IgD-negative memory B cell (primary cell): ENCODE measurements at regions not wholly inside any gene's neighbourhood (a gene's known extent, or its start where the extent isn't known, plus 50 kb on each side); places are given as distances from the start of the nearest gene placed in this dataset.

Source experiments
- H3K27ac Mint-ChIP-seq, 3 donors: one replicate each; pipeline ENCODE4 v1.8.0; 2020 to 2022; ENCODE audit warnings: mild to moderate bottlenecking in 3 of 3, mixed read lengths in 3 of 3, moderate library complexity in 1 of 3
- H3K27me3 Mint-ChIP-seq: one replicate; pipeline ENCODE4 v1.8.0; 2021; ENCODE audit warnings: mixed read lengths
- H3K36me3 Mint-ChIP-seq: one replicate; pipeline ENCODE4 v1.8.0; 2020; ENCODE audit warnings: mild to moderate bottlenecking, mixed read lengths
- H3K4me1 Mint-ChIP-seq, 3 donors: one replicate each; pipeline ENCODE4 v1.8.0; 2020 to 2022; ENCODE audit warnings: mixed read lengths in 3 of 3, mild to moderate bottlenecking in 1 of 3
- H3K4me3 Mint-ChIP-seq, 4 donors: one replicate each; pipeline ENCODE4 v1.8.0; 2020 to 2022; ENCODE audit warnings: mild to moderate bottlenecking in 4 of 4, mixed read lengths in 4 of 4, moderate library complexity in 3 of 4
- H3K9me3 Mint-ChIP-seq, 3 donors: one replicate each; pipeline ENCODE4 v1.8.0; 2020 to 2021; ENCODE audit warnings: mixed read lengths in 3 of 3, mild to moderate bottlenecking in 1 of 3

- Mint-ChIP-seq H3K27ac (no peak overlapping the region), H3K4me3 (no peak overlapping the region), H3K9me3 (peaks cover 0 to 16% (median 5%) of the 10 kb centered on the region in 3 donors), H3K36me3 (no peaks in the 10 kb centered on the region), H3K27me3 (no peaks in the 10 kb centered on the region), H3K4me1 (no peaks in the 10 kb centered on the region)
Measured at GRCh38 chr21:27149034-27149433, 182.1 kb upstream of the ADAMTS5 start.

DNA sequence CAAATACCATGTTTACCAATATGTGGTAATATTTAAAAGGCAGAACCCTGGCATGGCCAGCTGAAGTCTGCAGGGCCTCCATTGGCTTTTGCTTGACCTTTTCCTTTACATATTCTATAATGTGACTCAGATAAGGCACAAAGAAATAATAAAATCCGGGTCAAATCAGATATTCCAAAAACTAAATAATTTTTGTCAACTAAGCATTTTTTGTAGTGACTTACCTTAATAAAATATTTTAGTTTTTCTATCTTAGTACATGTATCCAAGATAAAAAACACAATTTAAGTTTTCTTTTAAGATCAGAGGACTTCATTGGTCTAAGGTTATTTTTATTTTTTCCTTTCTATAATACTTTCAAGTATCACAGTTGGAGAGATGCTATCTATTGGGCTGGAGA, 179.4 kb upstream of the ADAMTS5 start:
- Mint-ChIP-seq H3K27me3 (no peaks in the 10 kb centered on the region), H3K4me1 (no peaks in the 10 kb centered on the region), H3K4me3 (no peak overlapping the region), H3K27ac (no peak overlapping the region), H3K9me3 (peaks cover 3 to 16% (median 5%) of the 10 kb centered on the region in 3 donors), H3K36me3 (no peaks in the 10 kb centered on the region)

GRCh38 chr21:27145134-27145798, 178.4 kb upstream of the ADAMTS5 start:
- peaks cover 5 to 9% (median 7%) of the 10 kb centered on the region in 3 donors for H3K9me3 Mint-ChIP-seq

DNA sequence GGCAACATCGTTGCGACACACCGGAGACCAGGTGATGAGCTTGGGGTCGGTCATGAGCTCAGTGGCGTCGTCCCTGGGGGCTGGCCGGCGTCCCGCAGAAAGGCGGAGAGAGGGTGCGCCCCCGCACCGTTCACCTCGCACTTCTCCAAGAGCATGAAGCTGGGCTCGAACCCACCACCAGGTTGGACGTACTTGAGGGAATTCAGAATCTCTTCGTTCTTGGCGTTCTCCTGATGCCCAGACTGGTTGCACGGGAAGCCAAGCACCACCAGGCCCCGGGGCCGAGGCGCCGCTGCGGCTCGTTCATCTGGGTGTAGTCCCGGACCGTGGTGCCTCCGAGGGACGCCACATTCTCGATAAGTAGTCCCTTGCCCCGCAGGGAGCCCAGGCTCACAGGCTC, 176.6 kb upstream of the ADAMTS5 start:
- Mint-ChIP-seq H3K36me3 (no peaks in the 10 kb centered on the region), H3K27ac (no peak overlapping the region), H3K4me1 (no peaks in the 10 kb centered on the region), H3K9me3 (peaks cover 4 to 7% (median 5%) of the 10 kb centered on the region in 3 donors), H3K27me3 (no peaks in the 10 kb centered on the region), H3K4me3 (no peak overlapping the region)

More at GRCh38 chr21:27145134-27145798, 178.4 kb upstream of the ADAMTS5 start:
- Mint-ChIP-seq H3K4me3 (no peak overlapping the region), H3K27me3 (no peaks in the 10 kb centered on the region), H3K36me3 (no peaks in the 10 kb centered on the region), H3K4me1 (no peaks in the 10 kb centered on the region), H3K27ac (no peak overlapping the region)

DNA sequence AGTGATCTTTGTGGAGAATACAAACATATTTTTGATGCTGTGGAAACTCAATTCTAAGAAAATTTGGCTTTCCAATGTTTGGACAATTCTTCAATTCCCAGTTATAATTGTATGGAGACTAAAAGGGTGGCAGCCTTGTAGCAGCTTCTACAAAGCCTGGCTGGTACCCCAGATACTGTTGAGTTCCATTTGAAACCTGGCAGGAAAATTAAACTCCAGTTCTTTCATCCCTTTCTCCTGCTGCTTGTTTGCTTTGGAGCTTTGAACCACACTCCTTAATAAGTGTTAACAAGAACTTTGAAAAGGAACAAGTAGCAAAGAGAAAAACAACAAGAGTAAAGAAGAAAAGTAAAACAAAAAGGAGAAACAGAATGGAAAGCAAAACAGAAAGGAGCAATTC, 172.6 kb upstream of the ADAMTS5 start:
- Mint-ChIP-seq H3K27ac (no peak overlapping the region), H3K9me3 (peaks cover 0 to 5% (median 4%) of the 10 kb centered on the region in 3 donors), H3K36me3 (no peaks in the 10 kb centered on the region)

GRCh38 chr21:27134516-27134915, 167.6 kb upstream of the ADAMTS5 start:
- H3K27ac Mint-ChIP-seq: no peak overlapping the region
- H3K4me1 Mint-ChIP-seq: no peaks in the 10 kb centered on the region
- H3K27me3 Mint-ChIP-seq: no peaks in the 10 kb centered on the region
- no peaks in the 10 kb centered on the region for H3K36me3 Mint-ChIP-seq
- H3K9me3 Mint-ChIP-seq: peaks cover 0 to 2% (median 0%) of the 10 kb centered on the region in 3 donors
- no peak overlapping the region for H3K4me3 Mint-ChIP-seq

More for the DNA sequence above, 172.6 kb upstream of the ADAMTS5 start:
- H3K27me3 Mint-ChIP-seq: no peaks in the 10 kb centered on the region
- no peaks in the 10 kb centered on the region for H3K4me1 Mint-ChIP-seq
- no peak overlapping the region for H3K4me3 Mint-ChIP-seq

GRCh38 chr21:27132266-27132665, 165.4 kb upstream of the ADAMTS5 start:
- Mint-ChIP-seq H3K36me3 (no peaks in the 10 kb centered on the region), H3K27me3 (no peaks in the 10 kb centered on the region), H3K4me1 (no peaks in the 10 kb centered on the region), H3K4me3 (no peak overlapping the region), H3K9me3 (peaks cover 0 to 4% (median 0%) of the 10 kb centered on the region in 3 donors), H3K27ac (no peak overlapping the region)

DNA sequence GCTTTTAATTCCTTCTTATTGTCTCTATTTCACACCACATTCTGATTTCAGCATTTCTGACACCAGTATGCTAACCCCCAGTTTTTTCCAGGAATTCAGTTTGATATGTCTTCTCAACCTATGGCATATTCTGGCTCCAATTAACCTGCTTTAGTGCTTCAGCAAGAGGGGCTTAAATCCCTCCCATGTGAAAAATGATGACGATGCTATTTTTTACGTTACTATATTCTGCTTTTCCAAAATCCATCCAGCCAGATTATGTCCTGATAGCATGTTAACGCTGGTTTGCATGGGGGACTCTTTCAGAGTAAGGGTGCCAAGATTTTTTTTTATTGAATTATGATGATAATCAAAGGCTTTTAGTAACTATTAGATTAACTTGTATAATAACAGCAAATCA, 163.3 kb upstream of the ADAMTS5 start:
- Mint-ChIP-seq H3K27me3 (peaks cover 2% of the 10 kb centered on the region), H3K27ac (no peak overlapping the region), H3K9me3 (peaks cover 2 to 4% (median 3%) of the 10 kb centered on the region in 3 donors), H3K36me3 (no peaks in the 10 kb centered on the region), H3K4me3 (no peak overlapping the region), H3K4me1 (no peaks in the 10 kb centered on the region)

DNA sequence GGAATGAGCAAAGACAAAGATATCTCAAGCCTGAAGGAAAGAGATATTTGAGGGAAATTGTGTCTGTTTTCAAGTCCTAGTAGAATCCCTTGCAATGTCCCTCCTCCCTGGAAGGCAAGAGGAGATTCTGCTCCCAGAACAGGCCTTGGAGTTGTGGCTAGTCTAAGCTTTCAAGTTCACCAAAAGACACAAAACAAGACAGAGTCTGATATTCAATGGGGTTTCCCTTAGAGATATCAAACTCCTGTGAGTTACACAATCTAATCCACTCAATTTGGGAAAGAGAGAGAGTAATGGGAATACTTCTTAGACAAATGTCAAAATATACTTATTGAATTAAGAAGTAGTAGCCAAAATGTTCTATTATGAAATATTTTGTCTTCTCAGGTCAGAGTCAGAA, 162.8 kb upstream of the ADAMTS5 start:
- no peaks in the 10 kb centered on the region for H3K4me1 Mint-ChIP-seq
- H3K9me3 Mint-ChIP-seq: peaks cover 3 to 7% (median 4%) of the 10 kb centered on the region in 3 donors
- H3K36me3 Mint-ChIP-seq: no peaks in the 10 kb centered on the region
- H3K27me3 Mint-ChIP-seq: peaks cover 2% of the 10 kb centered on the region
- no peak overlapping the region for H3K27ac Mint-ChIP-seq
- H3K4me3 Mint-ChIP-seq: no peak overlapping the region

DNA sequence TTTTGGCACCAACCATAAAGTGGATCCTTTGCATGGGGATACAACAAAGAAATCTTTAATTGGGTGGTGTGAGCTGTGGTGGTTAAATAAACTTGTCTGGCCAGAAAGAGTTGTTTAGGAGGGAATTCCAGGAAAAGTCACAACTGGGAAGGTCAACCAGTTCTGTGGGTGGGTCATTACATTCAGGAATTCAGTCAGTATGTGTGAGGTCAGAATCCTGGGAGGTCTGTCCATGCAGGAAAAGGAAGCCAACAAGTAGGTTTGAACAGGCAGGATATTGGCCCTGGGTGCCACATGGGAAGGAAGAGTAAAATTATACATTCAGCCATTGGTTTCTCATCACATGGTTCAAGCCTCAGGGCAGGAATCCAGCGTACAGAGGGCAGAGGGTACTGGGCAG, 162.3 kb upstream of the ADAMTS5 start:
- H3K9me3 Mint-ChIP-seq: peaks cover 3 to 8% (median 4%) of the 10 kb centered on the region in 3 donors
- H3K27me3 Mint-ChIP-seq: peaks cover 2% of the 10 kb centered on the region
- no peaks in the 10 kb centered on the region for H3K4me1 Mint-ChIP-seq
- no peaks in the 10 kb centered on the region for H3K36me3 Mint-ChIP-seq
- no peak overlapping the region for H3K4me3 Mint-ChIP-seq
- no peak overlapping the region for H3K27ac Mint-ChIP-seq

DNA sequence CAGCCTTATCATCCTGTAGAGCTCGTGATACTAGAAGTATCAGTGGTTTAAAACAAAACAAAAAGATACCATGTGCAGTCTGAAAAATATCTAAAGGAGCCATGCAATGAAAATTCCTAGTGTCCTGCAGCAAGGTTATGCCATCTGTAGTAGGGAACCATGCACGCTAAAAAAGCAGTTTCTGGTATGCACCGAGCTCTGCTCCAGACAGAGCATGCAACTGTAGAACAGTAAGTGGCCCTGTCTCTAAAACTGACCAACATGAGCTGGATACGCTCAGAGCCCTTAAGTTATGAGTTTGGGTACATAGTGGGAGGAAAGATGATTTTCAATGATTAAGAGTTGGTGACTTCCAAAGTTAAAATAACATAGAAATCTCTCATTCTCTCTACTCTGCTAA, 159.3 kb upstream of the ADAMTS5 start:
- peaks cover 2% of the 10 kb centered on the region for H3K27me3 Mint-ChIP-seq
- H3K4me1 Mint-ChIP-seq: no peaks in the 10 kb centered on the region
- no peak overlapping the region for H3K4me3 Mint-ChIP-seq
- H3K36me3 Mint-ChIP-seq: no peaks in the 10 kb centered on the region
- no peak overlapping the region for H3K27ac Mint-ChIP-seq
- H3K9me3 Mint-ChIP-seq: peaks cover 4 to 8% (median 5%) of the 10 kb centered on the region in 3 donors

DNA sequence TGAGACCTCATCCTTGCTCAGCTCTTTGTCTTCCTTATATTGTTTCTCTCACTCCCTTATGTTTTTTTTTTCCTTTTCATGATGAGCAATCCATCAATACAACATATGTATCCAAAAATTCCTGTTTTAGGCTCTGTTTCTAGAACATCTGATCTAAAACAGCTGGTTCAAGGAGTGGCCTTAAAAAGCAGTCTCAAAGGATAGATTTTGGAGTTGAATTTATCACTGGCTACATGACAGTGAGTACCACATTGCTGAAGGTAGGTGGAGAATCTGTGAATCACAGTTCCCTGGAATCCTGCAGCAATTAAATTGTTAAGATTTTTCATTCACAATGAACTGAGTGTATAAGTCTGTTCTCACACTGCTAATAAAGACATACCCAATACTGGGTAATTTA, 155.8 kb upstream of the ADAMTS5 start:
- Mint-ChIP-seq H3K27ac (no peak overlapping the region), H3K36me3 (no peaks in the 10 kb centered on the region), H3K4me1 (no peaks in the 10 kb centered on the region)

DNA sequence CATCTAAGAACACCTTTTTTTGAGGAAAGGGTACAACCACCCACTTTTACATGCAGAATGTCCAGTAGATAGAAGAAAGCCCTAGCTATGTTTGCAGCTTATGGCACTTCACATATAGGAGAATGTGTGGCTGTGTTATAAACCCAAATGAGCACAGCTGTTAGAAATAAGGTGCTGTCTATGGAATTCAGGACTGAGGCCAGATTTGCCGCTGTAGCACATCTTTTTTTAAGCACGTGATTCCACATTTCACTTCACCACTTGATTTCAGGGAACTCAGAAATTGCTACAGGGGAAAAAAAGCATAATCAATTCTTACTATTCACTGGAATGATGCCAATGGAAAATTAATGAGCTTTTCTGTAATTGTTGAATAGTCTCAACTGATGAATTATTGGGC, 147.2 kb upstream of the ADAMTS5 start:
- Mint-ChIP-seq H3K36me3 (no peaks in the 10 kb centered on the region), H3K4me1 (no peaks in the 10 kb centered on the region), H3K4me3 (no peak overlapping the region), H3K9me3 (peaks cover 2 to 4% (median 4%) of the 10 kb centered on the region in 3 donors), H3K27me3 (no peaks in the 10 kb centered on the region), H3K27ac (no peak overlapping the region)

More for the DNA sequence above, 155.8 kb upstream of the ADAMTS5 start:
- no peak overlapping the region for H3K4me3 Mint-ChIP-seq
- H3K9me3 Mint-ChIP-seq: peaks cover 0 to 12% (median 6%) of the 10 kb centered on the region in 3 donors
- H3K27me3 Mint-ChIP-seq: peaks cover 2% of the 10 kb centered on the region

GRCh38 chr21:27112186-27112585, 145.3 kb upstream of the ADAMTS5 start:
- peaks cover 2 to 5% (median 4%) of the 10 kb centered on the region in 3 donors for H3K9me3 Mint-ChIP-seq
- H3K4me3 Mint-ChIP-seq: no peak overlapping the region
- no peaks in the 10 kb centered on the region for H3K27me3 Mint-ChIP-seq
- H3K36me3 Mint-ChIP-seq: no peaks in the 10 kb centered on the region
- no peak overlapping the region for H3K27ac Mint-ChIP-seq
- no peaks in the 10 kb centered on the region for H3K4me1 Mint-ChIP-seq

DNA sequence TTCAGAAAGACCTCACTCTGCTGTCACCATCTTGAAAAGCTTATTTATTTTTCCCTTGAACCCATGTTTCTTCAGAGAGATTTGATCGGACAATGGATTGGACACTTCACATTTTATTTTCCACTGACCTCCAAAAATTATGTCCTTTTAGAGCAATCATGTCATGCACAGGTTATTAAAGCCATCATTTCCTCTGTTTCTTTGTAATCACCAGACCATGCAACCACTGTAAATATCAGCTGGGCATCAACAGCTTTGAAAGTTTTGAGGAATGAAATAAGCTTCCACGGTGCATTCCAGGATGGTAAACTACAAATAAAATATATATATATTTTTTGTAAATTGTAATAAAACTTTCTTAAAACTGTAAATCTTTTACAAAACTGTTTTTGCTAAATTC, 144.1 kb upstream of the ADAMTS5 start:
- Mint-ChIP-seq H3K36me3 (no peaks in the 10 kb centered on the region), H3K4me1 (no peaks in the 10 kb centered on the region), H3K27ac (no peak overlapping the region), H3K27me3 (no peaks in the 10 kb centered on the region), H3K9me3 (peaks cover 0 to 9% (median 2%) of the 10 kb centered on the region in 3 donors), H3K4me3 (no peak overlapping the region)

- H3K27me3 Mint-ChIP-seq: no peaks in the 10 kb centered on the region
- no peak overlapping the region for H3K27ac Mint-ChIP-seq
- peaks cover 2 to 14% (median 2%) of the 10 kb centered on the region in 3 donors for H3K9me3 Mint-ChIP-seq
- H3K4me1 Mint-ChIP-seq: no peaks in the 10 kb centered on the region
- H3K4me3 Mint-ChIP-seq: no peak overlapping the region
- H3K36me3 Mint-ChIP-seq: no peaks in the 10 kb centered on the region
Measured at GRCh38 chr21:27108701-27109100, 141.8 kb upstream of the ADAMTS5 start.
